Ascending aorta (tissue), 2 donors: ENCODE measurements at regions not wholly inside any gene's neighbourhood (a gene's known extent, or its start where the extent isn't known, plus 50 kb on each side); places are given as distances from the start of the nearest gene placed in this dataset.

ENCODE experiments used
- DNase-seq, 2 donors: peaks; one replicate each; pipeline ENCODE4 v3.0.0-alpha.2; 2019; ENCODE audit warnings: low spot score in 2 of 2
- H3K27ac ChIP-seq, 2 donors: fragments of 200-600 bp; sonication (generic); one replicate each; pipeline ENCODE4 v1.5.1; 2016 to 2017; ENCODE audit warnings: mild to moderate bottlenecking in 1 of 2
- H3K27me3 ChIP-seq: fragments of 200-600 bp; sonication (generic); one replicate; pipeline ENCODE4 v1.5.1; 2017
- H3K36me3 ChIP-seq, 2 donors: fragments of 200-600 bp; sonication (generic); one replicate each; pipeline ENCODE4 v1.5.1; 2016
- H3K4me1 ChIP-seq, 2 donors: fragments of 200-600 bp; sonication (generic); one replicate each; pipeline ENCODE4 v1.5.1; 2016 to 2017; ENCODE audit warnings: mild to moderate bottlenecking in 1 of 2
- H3K4me3 ChIP-seq, 2 donors: fragments of 200-600 bp; sonication (generic); one replicate each; pipeline ENCODE4 v1.5.1; 2016 to 2017; ENCODE audit warnings: mild to moderate bottlenecking in 1 of 2
- H3K9me3 ChIP-seq, 2 donors: fragments of 200-600 bp; sonication (generic); one replicate each; pipeline ENCODE4 v1.5.1; 2016
- intact Hi-C: fragments of 100-400 bp; cut with DNase I; formaldehyde crosslinking; loops from one replicate; pipeline ENCODE4 v1.15.1; 2023
- TF ChIP-seq, protein P1 (sequence below), 3 experiments: fragments of 200-600 bp in 2 of 3; fragments of 450-650 bp in 1 of 3; sonication (generic) in 2 of 3; IDR thresholded peaks; one replicate each; pipeline ENCODE4 v1.5.1; 2016 to 2019; ENCODE audit warnings: antibody characterized with exemption in 3 of 3, mild to moderate bottlenecking in 1 of 3, moderate library complexity in 1 of 3

DNA sequence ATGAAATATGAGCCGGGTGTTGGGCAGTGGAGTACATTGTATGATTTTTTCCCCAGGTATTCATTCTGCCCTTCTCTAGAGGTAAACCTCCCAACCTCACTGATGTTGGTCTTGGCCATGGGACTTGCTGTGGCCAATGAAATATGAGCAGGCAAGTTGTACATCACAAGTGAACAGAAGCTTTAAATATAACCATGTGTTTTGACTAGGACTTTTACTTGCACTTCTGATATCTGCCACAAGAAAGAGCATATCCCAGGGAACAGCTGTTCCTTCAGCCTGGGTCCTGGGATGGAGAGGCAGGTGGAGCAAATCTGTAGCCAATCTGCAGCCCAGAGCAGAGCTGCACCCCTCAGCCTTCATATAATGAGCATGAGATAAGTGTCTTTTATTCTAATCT lies 109.8 kb upstream of the PALS2 start:
- intact Hi-C loops = no loop called here
- Histone ChIP-seq H3K9me3 (no peaks in the 10 kb centered on the region), H3K4me3 (no peak overlapping the region), H3K27me3 (no peaks in the 10 kb centered on the region), H3K36me3 (no peaks in the 10 kb centered on the region), H3K27ac (no peak overlapping the region), H3K4me1 (no peaks in the 10 kb centered on the region)
- TF ChIP-seq, protein P1, sequence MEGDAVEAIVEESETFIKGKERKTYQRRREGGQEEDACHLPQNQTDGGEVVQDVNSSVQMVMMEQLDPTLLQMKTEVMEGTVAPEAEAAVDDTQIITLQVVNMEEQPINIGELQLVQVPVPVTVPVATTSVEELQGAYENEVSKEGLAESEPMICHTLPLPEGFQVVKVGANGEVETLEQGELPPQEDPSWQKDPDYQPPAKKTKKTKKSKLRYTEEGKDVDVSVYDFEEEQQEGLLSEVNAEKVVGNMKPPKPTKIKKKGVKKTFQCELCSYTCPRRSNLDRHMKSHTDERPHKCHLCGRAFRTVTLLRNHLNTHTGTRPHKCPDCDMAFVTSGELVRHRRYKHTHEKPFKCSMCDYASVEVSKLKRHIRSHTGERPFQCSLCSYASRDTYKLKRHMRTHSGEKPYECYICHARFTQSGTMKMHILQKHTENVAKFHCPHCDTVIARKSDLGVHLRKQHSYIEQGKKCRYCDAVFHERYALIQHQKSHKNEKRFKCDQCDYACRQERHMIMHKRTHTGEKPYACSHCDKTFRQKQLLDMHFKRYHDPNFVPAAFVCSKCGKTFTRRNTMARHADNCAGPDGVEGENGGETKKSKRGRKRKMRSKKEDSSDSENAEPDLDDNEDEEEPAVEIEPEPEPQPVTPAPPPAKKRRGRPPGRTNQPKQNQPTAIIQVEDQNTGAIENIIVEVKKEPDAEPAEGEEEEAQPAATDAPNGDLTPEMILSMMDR (IDR thresholded peaks at IDR 0.05) = no peak
- DNase-seq = no peak

DNA sequence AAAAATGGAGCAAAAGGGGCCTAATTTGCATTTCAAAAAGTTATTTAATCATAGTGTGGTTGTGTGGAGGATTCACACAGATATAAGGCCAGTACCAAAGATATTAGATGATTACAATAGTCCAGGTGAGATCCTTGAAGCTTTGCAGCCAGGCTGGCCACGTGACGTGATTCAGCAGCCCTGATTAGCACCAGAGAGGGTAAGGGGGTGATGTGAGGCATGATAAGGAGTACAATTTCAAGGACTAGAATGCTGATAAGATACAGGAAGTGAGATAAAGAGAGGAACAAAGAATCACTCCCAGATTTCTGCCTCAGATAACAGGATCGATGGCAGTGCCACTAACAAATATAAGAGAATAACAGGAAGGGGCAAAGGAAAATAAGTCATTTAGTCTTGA lies 108.4 kb upstream of the PALS2 start:
- Histone ChIP-seq H3K27me3 (no peaks in the 10 kb centered on the region), H3K4me1 (no peaks in the 10 kb centered on the region), H3K27ac (no peak overlapping the region), H3K36me3 (no peaks in the 10 kb centered on the region), H3K9me3 (no peaks in the 10 kb centered on the region), H3K4me3 (no peak overlapping the region)
- TF ChIP-seq, protein P1 (IDR thresholded peaks at IDR 0.05) = no peak
- intact Hi-C loops = no loop called here
- DNase-seq = no peak

DNA sequence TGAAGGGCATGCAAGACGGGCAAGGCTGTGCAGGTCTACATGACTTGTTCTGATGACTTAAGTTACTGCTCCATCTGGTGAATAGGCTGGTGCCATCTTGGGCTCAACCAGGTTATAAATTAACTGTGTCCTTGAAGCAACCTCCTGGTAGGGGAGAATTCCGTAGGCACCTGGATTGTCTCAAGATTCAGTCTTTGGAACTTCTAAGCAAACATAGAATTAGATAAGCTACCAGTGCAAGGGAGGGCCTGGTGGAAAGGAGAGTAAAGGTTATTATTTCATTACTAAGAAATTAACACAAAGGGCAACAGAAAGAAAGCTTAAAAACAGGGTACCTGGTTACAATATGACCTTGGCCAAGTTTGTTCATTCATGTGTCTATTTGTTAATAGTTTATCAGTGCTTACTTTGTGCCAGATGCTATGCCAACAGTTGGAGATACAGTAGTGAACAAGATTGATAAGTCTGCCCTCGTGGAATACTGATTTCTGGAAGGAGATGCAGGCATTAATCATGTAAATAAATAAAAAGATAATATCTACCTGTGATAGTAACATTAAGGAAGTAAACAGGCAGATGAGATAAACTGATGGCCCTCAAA lies 107.0 kb upstream of the PALS2 start:
- H3K4me1 ChIP-seq = no peaks in the 10 kb centered on the region
- intact Hi-C loops = no loop called here
- H3K36me3 ChIP-seq = no peaks in the 10 kb centered on the region
- H3K27ac ChIP-seq = no peak overlapping the region
- DNase-seq = no peak
- no peaks in the 10 kb centered on the region for H3K9me3 ChIP-seq
- TF ChIP-seq, protein P1 (IDR thresholded peaks at IDR 0.05) = no peak
- H3K27me3 ChIP-seq = no peaks in the 10 kb centered on the region
- no peak overlapping the region for H3K4me3 ChIP-seq

DNA sequence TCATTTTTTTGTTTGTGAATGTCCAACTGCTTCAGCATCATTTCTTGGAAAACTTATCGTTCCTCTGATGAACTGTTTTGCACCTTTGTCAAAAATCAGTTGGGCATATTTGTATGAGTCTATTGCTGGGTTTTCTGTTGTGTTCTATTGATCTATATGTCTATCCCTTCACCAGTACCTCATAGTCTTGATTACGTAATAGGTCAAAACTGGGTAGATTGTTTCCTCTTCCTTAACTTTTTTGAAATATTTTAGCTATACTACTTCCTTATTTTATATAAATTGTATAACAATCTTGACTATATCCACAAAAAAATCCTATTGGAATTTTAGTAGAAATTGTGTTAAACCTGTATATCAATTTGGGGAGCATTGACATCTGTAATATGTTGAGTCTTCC lies 104.1 kb upstream of the PALS2 start:
- intact Hi-C loops = no loop called here
- Histone ChIP-seq H3K27ac (no peak overlapping the region), H3K4me1 (no peaks in the 10 kb centered on the region), H3K27me3 (no peaks in the 10 kb centered on the region), H3K36me3 (no peaks in the 10 kb centered on the region), H3K9me3 (no peaks in the 10 kb centered on the region), H3K4me3 (no peak overlapping the region)
- DNase-seq = no peak
- TF ChIP-seq, protein P1 (IDR thresholded peaks at IDR 0.05) = no peak

DNA sequence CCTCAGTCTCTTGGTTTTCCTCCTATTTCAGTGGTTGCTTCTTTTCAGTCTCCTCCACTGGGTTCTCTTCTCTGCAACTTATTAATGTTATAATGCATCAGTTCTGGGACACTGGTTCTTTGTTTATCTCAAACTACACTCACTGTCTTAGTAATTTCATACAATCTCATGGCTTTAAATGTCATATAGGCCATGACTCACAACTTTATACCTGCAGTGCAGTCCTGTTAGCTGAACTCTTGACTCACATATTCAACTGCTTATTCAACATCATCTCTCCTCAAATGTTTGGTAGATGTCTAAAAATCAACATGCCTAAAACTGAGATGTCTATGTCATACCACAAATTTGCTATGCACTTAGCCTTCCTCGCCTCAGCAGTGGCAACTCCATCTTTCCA lies 101.2 kb upstream of the PALS2 start:
- H3K4me3 ChIP-seq = no peak overlapping the region

More for the DNA sequence above, 101.2 kb upstream of the PALS2 start:
- no peaks in the 10 kb centered on the region for H3K27me3 ChIP-seq
- H3K36me3 ChIP-seq = no peaks in the 10 kb centered on the region
- DNase-seq = no peak
- TF ChIP-seq, protein P1 (IDR thresholded peaks at IDR 0.05) = no peak
- H3K9me3 ChIP-seq = no peaks in the 10 kb centered on the region
- H3K27ac ChIP-seq = no peak overlapping the region
- intact Hi-C loops = no loop called here
- H3K4me1 ChIP-seq = peaks cover 0 to 9% of the 10 kb centered on the region in 2 donors
